ENCODE measurements at regions not wholly inside any gene's neighbourhood (a gene's known extent, or its start where the extent isn't known, plus 50 kb on each side); places are given as distances from the start of the nearest gene placed in this dataset.
"Not testable (repeated sequence)": the region's sequence is repeated elsewhere in the genome, so short reads cannot be mapped to it uniquely, and the experiment has no call there.

DNA sequence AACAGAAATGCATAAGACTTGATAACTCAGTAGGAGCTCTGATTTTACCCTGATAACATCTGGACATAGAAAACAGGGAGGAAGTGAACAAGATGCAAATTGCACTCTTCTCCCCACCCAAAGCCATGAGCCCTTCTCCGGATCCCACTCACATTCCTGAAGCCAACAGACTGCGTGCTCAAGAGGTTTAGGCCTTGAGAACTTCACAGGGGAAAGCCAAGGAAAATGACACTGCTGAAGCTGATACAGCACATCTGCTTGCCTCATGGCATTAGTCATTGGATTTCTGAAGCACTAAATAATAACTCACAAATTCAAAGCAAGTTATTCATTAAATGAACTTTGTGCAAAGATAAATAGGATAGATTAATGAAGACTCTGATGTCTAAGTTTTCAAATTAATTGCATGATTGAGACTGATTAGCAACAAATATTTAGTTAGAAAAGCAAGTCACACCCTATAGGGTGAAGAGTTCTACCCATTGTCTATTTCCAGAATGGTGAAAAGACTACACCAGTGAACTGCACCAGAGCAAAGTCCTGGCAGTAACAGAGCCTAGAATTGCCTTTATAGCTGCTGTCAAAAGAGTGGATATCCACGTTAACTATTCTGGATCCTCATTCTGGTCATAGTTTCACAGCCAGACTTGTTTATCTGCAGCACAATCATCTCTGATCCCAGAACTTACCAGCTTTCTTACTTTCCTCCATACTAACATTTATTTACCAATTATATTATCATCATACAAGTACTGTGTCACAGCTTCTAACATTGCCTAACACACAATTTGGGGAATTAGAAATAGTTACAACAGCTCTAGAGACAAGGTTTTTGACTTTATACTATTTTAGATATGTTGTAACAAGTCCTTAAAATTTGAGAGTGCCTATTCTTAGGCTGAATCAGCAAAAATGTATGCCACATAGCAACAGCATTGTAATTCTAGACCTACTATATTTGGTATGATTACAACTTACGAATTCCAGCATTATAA, 432.1 kb upstream of the RGMB start:
- peak overlapping the region; percentile 93 for H3K27ac ChIP-seq
- DNase-seq, result peak; percentile 96
- in situ Hi-C loops (cut with MboI), result no loop called here

GRCh38 chr5:98342958-98343660, 430.4 kb upstream of the RGMB start:
- peaks cover 31% of the 10 kb centered on the region for H3F3A ChIP-seq (ENCODE audit: insufficient read depth)
- H3K9me3 ChIP-seq (ENCODE audit: low read depth); H3K36me3 ChIP-seq (ENCODE audit: low read depth); H3K4me3 ChIP-seq; H4K20me1 ChIP-seq (ENCODE audit: insufficient read depth); DNase-seq; H3K27me3 ChIP-seq (replicated peaks; ENCODE audit: insufficient read depth); in situ Hi-C loops (cut with MboI); H3K79me2 ChIP-seq (ENCODE audit: insufficient read depth); H3K9ac ChIP-seq; H3K4me2 ChIP-seq (ENCODE audit: unreplicated experiment); H3K9me2 ChIP-seq (ENCODE audit: insufficient read depth): not testable (repeated sequence)
- WGBS, 2 experiments (ENCODE audit: low coverage in 1 of 2, low lambda C conversion rate in 2 of 2, missing lambda C conversion rate in 2 of 2), result 91 to 93% methylated on average over 18 to 22 of the region's 22 CpGs
- H3K4me1 ChIP-seq (ENCODE audit: insufficient read depth), result peaks cover 27% of the 10 kb centered on the region
- H3K27ac ChIP-seq, result peak overlapping the region; percentile 93
- peak overlapping the region; percentile 2; the same call in 1 of the 2 replicates for H2AFZ ChIP-seq

More for the DNA sequence above, 432.1 kb upstream of the RGMB start:
- H3K79me2 ChIP-seq (ENCODE audit: insufficient read depth), result no peaks in the 10 kb centered on the region
- H3K9ac ChIP-seq, result peak overlapping the region; percentile 72
- H3K9me2 ChIP-seq (ENCODE audit: insufficient read depth), result no peaks in the 10 kb centered on the region
- H3K36me3 ChIP-seq (ENCODE audit: low read depth), result no peaks in the 10 kb centered on the region
- H3K4me2 ChIP-seq (ENCODE audit: unreplicated experiment), result peak overlapping the region; percentile 42
- no peaks in the 10 kb centered on the region for H3K27me3 ChIP-seq (replicated peaks; ENCODE audit: insufficient read depth)
- H3F3A ChIP-seq (ENCODE audit: insufficient read depth), result peaks cover 31% of the 10 kb centered on the region
- peak overlapping the region; percentile 57 for H2AFZ ChIP-seq
- no peaks in the 10 kb centered on the region for H3K9me3 ChIP-seq (ENCODE audit: low read depth)
- peaks cover 27% of the 10 kb centered on the region for H3K4me1 ChIP-seq (ENCODE audit: insufficient read depth)
- H3K4me3 ChIP-seq, result no peak overlapping the region
- 8% methylated on average over 4 of the region's 4 CpGs for WGBS, 2 experiments (ENCODE audit: low coverage in 1 of 2, low lambda C conversion rate in 2 of 2, missing lambda C conversion rate in 2 of 2)
- TF ChIP-seq EZH2phosphoT487 (IDR thresholded peaks at IDR 0.05; ENCODE audit: insufficient read depth, low read depth), result no peak
- no peaks in the 10 kb centered on the region for H4K20me1 ChIP-seq (ENCODE audit: insufficient read depth)

- H3K27me3 ChIP-seq (replicated peaks; ENCODE audit: insufficient read depth), result no peaks in the 10 kb centered on the region
- in situ Hi-C loops (cut with MboI), result no loop called here
- WGBS, 2 experiments (ENCODE audit: low coverage in 1 of 2, low lambda C conversion rate in 2 of 2, missing lambda C conversion rate in 2 of 2), result 41 to 42% methylated on average over 6 of the region's 6 CpGs
Observed at GRCh38 chr5:98349251-98349989, 424.0 kb upstream of the RGMB start.

GRCh38 chr5:98349990-98350365, 423.5 kb upstream of the RGMB start:
- Histone ChIP-seq H2AFZ (no peak overlapping the region), H4K20me1 (ENCODE audit: insufficient read depth) (no peaks in the 10 kb centered on the region), H3K4me2 (ENCODE audit: unreplicated experiment) (no peak overlapping the region), H3K27ac (peak overlapping the region; percentile 87), H3K79me2 (ENCODE audit: insufficient read depth) (no peaks in the 10 kb centered on the region), H3K9me3 (ENCODE audit: low read depth) (peaks cover 15% of the 10 kb centered on the region), H3K9ac (no peak overlapping the region), H3K4me1 (ENCODE audit: insufficient read depth) (no peaks in the 10 kb centered on the region), H3K4me3 (no peak overlapping the region), H3K27me3 (replicated peaks; ENCODE audit: insufficient read depth) (no peaks in the 10 kb centered on the region), H3F3A (ENCODE audit: insufficient read depth) (peaks cover 16% of the 10 kb centered on the region), H3K36me3 (ENCODE audit: low read depth) (peaks cover 8% of the 10 kb centered on the region; the same call in 1 of the 2 replicates), H3K9me2 (ENCODE audit: insufficient read depth) (no peaks in the 10 kb centered on the region)
- no peak for DNase-seq
- WGBS, 2 experiments (ENCODE audit: low coverage in 1 of 2, low lambda C conversion rate in 2 of 2, missing lambda C conversion rate in 2 of 2), result 93 to 96% methylated on average over 1 of the region's 1 CpG
- in situ Hi-C loops (cut with MboI), result loop anchor here (25.0 kb wide), 1 partner anchor 1138 kb away; no protein-coding TSS in a partner anchor
- no peak for TF ChIP-seq EZH2 (IDR thresholded peaks at IDR 0.05; ENCODE audit: insufficient read depth, poor library complexity, severe bottlenecking)
- no peak for TF ChIP-seq EZH2phosphoT487 (IDR thresholded peaks at IDR 0.05; ENCODE audit: insufficient read depth, low read depth)

More at GRCh38 chr5:98349251-98349989, 424.0 kb upstream of the RGMB start:
- Histone ChIP-seq H2AFZ (peak overlapping the region; percentile 46; the same call in 1 of the 2 replicates), H3F3A (ENCODE audit: insufficient read depth) (peaks cover 16% of the 10 kb centered on the region), H3K4me3 (peak overlapping the region; percentile 33), H3K9me2 (ENCODE audit: insufficient read depth) (no peaks in the 10 kb centered on the region), H3K36me3 (ENCODE audit: low read depth) (peaks cover 8% of the 10 kb centered on the region; the same call in 1 of the 2 replicates), H3K4me1 (ENCODE audit: insufficient read depth) (no peaks in the 10 kb centered on the region), H3K79me2 (ENCODE audit: insufficient read depth) (no peaks in the 10 kb centered on the region), H3K9me3 (ENCODE audit: low read depth) (peaks cover 15% of the 10 kb centered on the region), H3K9ac (peak overlapping the region; percentile 68), H4K20me1 (ENCODE audit: insufficient read depth) (no peaks in the 10 kb centered on the region), H3K4me2 (ENCODE audit: unreplicated experiment) (peak overlapping the region; percentile 34), H3K27ac (peak overlapping the region; percentile 87)
- no peak for TF ChIP-seq EZH2 (IDR thresholded peaks at IDR 0.05; ENCODE audit: insufficient read depth, poor library complexity, severe bottlenecking)
- 0 out of 2 replicates have a peak, but pooled peaks have one; percentile 35 for TF ChIP-seq EZH2phosphoT487 (IDR thresholded peaks at IDR 0.05; ENCODE audit: insufficient read depth, low read depth)
- peak; percentile 90 for DNase-seq

Data from GM23248 (cell line).